ENCODE measurements at regions not wholly inside any gene's neighbourhood (a gene's known extent, or its start where the extent isn't known, plus 50 kb on each side); places are given as distances from the start of the nearest gene placed in this dataset.

- DNase-seq (ENCODE audit: low read depth): peak; percentile 10
These were observed 1235.7 kb upstream of the MAP3K7 start for GRCh38 chr6:91822581-91822980.

DNA sequence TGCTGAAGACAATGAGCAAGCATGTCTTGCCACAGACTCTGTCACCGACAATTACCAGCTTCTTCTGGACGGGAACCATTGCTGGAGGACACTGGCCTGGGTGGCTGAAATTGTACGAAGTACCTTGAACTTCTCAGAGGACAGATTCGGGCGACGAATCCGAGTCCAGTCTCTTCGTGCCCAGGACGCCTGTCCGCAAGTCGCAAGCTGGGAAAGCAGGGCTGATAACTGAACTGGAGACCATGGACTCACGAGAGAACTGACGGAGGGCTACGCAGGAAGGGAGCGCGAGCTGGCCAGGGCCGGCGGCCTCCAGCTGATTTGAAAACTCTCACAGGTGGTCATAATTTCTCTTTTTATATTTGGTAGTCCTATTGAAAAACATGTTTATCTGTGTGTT lies 1229.5 kb upstream of the MAP3K7 start:
- DNase-seq (ENCODE audit: low read depth): no peak

DNA sequence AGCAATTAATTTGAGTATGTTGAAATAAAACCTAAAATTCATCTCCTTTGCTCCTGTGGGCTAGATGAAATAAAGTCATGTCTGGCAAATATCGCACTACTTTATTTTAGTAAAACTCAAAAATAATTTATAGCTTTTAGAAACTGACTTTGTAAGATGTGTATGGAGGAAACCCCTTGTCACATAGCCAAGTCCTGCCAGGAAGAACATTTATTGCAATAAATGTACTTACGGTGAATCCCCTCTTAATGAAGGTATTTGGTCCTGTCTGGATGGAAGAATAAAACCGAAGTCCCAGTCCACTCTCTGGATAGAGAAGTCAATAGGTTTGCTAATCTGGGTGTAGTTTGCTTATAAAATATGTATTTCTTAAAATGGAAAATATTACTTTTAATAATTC lies 1226.8 kb upstream of the MAP3K7 start:
- DNase-seq (ENCODE audit: low read depth): no peak

DNA sequence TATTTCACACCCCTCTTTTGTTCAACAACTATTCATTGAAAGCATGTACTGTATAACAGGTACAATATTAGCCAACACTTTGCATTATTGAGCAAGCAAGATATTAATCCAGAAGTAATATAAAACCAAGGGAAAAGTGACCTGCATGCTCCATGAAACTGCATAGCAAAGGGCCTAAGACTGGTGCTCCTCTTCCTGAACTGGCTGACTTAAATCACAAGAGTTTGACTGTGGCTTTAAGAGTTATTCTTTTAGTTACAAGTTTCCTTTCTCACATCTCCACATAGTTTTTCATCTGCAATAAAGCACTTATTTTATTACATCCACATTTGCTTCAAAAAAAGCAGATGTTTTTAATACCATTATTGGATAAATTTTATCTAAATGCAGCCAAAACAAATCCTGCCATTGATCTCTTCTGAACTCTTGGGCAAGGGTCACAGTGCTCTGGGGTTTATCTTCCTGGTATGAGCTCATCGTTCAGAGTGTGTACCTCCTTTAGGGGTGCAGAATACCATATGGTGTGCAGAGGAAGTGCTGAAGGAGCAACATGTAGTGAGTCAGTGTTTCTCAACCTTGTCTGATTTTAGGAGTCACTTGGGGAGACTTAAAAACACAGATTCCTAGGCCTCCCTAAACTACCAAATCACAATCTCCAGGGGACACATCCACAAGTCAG lies 1225.9 kb upstream of the MAP3K7 start:
- DNase-seq (ENCODE audit: low read depth): peak; percentile 35

DNA sequence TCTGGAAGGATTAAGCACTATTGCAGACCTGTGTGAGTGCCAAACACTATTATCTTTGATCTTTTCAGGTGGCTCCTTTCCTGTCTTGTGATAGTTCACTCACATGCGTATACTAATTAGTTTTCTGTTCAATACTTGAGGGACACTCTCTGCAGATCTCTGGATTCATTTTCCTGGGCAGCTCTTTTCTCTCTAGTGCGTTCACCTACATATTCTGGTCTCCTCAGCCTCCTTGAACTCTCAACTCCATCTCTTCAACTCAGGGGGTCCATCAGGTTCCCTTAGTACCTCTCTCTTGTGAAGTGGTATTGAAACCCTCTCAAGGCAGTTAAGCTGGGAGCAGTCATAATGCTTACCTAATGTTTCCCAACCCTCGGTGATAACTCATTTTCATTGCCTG lies 1218.1 kb upstream of the MAP3K7 start:
- no peak for DNase-seq (ENCODE audit: low read depth)

DNA sequence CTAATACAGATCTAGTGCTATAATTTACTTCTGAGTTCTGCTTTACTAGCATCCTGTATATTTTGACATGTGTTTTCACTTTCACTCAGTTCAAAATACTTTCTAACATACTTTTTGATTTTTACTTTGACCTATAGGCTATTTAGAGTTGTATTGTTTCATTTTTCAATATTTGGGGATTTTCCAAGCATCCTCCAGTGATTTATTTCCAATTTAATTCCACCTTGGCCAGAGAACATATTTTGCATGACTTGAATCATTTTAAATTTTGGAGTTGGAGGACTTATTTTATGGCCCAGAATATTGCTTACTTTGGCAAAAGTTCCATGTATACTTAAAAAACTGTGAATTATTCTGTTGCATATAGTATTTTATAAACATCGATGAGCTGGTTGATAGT lies 1215.6 kb upstream of the MAP3K7 start:
- no peak for DNase-seq (ENCODE audit: low read depth)

DNA sequence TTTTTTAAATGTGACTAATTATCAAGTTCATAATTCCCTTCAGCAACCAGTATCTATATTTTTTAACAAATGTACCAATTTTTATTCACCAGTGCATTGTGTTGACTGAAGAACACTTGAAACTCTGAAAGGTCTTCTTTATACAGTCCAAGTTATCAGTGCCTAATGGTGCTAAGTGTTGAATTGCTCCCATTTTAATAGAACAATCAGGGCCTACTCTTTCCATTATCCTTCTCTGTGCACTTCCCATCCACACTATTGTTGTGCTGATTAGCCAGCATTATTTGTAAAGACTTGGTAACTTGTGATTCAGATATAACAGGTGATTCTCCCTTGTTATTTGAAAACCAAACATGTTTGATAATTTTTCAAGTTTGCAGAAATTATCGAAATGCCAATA lies 1209.7 kb upstream of the MAP3K7 start:
- DNase-seq (ENCODE audit: low read depth): no peak

- DNase-seq (ENCODE audit: low read depth): no peak
These were observed 1201.6 kb upstream of the MAP3K7 start for GRCh38 chr6:91788501-91788900.

GRCh38 chr6:91786474-91787184 lies 1199.8 kb upstream of the MAP3K7 start:
- no peak for DNase-seq (ENCODE audit: low read depth)

- peak; percentile 2 for DNase-seq (ENCODE audit: low read depth)
These were observed 1195.9 kb upstream of the MAP3K7 start for GRCh38 chr6:91782802-91783201.

DNA sequence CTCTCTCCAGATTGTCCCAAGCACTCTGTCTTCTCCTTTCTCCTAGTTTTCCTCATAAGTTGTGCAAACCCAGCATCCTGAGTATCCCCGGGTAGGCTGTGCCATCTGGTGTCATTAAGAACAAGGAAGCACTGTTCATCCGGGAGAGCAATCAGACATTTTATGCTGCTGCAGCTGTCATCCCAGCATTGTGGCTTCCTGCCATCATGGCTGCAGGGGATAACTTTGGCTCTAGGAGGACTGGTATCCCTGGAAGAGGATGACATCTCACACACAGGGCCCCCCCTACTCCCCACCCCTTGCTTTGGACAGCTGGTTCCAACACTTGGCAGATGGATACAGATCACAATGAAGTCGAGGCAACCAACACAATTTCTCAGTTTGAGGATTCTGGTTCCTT lies 1195.1 kb upstream of the MAP3K7 start:
- DNase-seq (ENCODE audit: low read depth): peak; percentile 67

DNA sequence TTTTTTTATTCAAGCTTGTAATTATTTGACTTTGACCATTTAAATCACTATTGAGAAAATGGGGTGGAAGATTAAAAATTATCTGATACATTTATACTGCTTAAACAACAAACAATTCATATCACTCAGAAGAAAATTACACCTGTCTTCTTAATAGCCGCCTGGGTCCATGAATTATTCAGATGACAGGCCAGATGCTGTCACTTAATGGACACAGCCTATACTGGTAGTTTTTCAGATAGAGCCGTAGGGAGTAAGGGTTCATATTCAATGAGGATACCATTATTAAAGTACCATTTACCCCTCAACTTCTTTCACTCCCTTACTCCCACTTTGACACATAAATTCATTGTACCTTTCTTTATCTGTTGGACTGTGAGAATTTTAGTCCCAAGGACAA lies 1193.4 kb upstream of the MAP3K7 start:
- DNase-seq (ENCODE audit: low read depth): no peak

DNA sequence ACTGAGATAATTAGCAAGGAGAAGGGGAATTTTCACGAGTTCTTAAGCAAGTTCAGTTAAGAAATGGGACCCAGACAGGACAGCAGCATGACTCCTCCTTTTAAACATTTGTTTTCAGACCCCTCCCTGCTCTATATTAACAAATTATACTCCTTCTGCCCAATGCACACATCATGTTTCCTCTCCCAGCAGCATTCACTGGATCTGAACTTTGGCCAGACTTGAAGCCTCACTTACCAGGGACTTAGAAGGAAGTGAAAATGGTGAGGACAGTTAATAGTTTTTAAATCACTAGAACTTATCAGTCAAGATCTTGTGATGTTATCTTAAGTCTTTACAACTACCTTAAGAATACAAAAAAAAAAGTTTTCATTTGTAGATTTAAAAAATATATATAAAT lies 1174.7 kb upstream of the MAP3K7 start:
- no peak for DNase-seq (ENCODE audit: low read depth)

GRCh38 chr6:91754691-91755090 lies 1167.8 kb upstream of the MAP3K7 start:
- no peak for DNase-seq (ENCODE audit: low read depth)

DNA sequence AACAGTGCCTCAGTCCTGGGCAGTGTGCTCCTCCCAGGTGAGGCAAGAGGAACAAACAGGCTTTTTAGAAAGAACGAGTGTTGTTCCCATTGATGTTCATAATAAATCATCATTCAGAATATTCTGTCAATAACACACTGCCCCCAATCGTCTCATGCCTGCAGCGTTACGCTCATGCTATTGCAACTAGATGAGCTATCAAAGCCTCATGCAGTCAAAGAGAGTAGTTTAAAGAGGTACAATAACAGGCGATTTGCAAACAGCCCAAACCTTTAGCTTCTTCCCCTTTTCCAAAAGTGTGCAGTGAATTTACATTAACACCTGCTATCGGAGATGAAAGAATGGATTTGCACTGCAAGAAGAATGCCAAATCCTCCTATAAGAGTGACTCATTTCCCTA lies 1164.7 kb upstream of the MAP3K7 start:
- no peak for DNase-seq (ENCODE audit: low read depth)

- DNase-seq (ENCODE audit: low read depth): no peak
These were observed 1157.7 kb upstream of the MAP3K7 start for GRCh38 chr6:91744566-91744965.

DNA sequence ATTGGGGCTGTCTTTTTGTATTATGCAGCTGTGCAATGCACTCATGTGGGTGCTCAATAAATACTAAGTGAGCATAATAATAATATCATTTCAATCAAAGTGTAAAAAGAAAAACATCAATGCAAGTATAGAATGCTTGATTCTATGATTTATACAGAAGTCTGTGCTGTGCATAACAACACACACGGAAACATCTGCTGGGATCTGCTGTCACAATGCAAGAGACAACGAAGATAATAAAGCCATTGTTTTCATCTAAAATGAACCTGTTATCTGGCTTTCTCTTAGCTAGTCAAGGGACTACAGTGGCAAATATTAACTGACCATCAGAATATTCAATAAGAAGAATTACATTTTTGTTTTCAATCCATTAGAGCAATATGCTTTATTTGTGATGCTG lies 1156.9 kb upstream of the MAP3K7 start:
- no peak for DNase-seq (ENCODE audit: low read depth)

DNA sequence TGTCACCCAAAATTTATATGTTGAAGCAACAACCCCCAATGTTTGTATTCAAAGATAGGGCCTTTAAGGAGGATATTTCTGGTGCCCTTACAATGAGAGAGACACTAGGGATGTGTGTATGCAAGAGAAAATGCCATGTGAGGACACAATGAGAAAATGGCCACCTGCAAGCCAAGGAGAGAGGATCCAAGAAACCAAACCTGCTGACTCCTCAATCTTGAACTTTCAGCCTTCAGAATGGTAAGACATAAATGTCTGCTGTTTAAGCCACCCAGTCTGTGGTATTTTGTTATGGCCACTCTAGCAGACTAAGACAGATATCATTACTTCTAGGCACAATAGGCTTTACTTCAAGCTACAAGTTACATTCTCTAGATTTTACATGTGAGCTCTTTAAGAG lies 1145.1 kb upstream of the MAP3K7 start:
- DNase-seq (ENCODE audit: low read depth): no peak

DNA sequence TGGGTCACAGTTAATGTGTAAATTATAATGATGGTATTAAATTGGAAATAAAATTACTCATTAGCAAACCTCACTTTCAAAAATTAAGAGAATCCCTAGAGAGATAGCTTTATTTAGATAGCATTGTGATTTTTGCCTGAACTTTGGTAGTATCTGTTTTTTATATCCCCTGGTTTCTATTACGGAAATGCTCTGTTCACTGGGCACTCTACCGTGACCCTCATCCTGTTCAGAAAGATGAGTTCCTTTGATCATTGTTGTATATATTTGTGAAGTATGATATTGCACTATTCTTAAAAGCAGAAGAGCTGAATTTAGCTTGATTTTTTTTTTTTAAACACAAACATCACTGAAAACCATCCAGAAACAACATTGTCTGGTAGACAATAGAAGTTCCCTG lies 1143.8 kb upstream of the MAP3K7 start:
- DNase-seq (ENCODE audit: low read depth): no peak

DNA sequence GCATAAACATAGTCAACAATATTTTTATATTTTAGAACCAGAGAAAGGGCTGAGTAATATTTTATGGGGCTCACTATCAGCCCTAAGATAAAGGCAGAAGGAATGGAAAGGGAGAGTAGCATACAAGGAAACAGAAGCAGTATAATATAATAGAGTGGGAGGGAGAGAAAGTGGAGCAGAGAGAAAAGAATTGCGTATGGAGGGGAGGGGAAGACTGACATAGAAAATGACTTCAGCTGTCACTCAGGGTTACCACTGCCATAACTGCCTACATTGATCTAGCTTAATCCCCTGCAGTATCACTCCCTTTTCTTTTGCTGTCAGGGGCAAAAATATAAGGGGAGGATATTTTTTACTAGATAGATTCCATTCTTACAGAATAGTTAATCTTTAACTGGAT lies 1133.5 kb upstream of the MAP3K7 start:
- DNase-seq (ENCODE audit: low read depth): no peak

DNA sequence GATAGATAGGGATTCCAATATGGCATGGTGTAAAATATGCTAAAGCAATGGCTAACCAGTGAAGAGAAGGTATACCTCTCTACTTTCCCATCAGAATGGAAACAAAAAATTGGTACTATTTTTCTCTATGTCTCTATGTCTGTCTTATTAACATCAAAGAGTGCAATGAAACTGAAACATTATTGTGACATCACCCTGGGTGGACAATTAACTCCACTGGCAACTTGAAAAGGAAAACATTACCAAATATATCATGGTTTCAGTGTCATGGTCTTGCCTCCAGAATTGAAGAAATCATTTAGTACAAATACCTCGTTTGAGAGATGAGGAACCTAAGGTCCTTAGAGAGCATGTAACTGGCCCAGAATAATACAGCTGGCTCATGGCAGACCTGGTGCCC lies 1132.5 kb upstream of the MAP3K7 start:
- DNase-seq (ENCODE audit: low read depth): no peak

- no peak for DNase-seq (ENCODE audit: low read depth)
These were observed 1131.3 kb upstream of the MAP3K7 start for GRCh38 chr6:91718198-91718597.

GRCh38 chr6:91717094-91717493 lies 1130.2 kb upstream of the MAP3K7 start:
- no peak for DNase-seq (ENCODE audit: low read depth)

DNA sequence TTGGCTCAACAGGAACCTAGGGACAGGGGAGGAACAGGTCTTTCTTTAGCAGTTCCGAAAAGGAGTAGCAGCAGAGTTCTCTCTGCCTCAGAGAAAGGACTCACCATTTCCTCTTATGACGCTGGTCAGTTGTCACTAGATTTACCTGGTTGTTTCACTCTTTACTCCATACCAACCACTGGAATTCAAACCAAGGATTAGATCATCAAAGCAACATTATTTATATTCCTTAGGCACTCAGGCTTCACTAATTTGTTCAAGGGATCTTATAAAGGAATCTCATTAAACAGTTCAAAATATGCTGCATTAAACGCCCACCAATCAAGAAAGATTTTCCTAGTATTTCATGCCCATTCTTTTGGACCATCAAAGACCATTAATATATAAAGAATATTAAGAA lies 1129.5 kb upstream of the MAP3K7 start:
- no peak for DNase-seq (ENCODE audit: low read depth)
